ENCODE measurements at regions not wholly inside any gene's neighbourhood (a gene's known extent, or its start where the extent isn't known, plus 50 kb on each side); places are given as distances from the start of the nearest gene placed in this dataset.

GRCh38 chr2:2692599-2693389, 361.7 kb upstream of the MYT1L start:
- no peak for DNase-seq (ENCODE audit: low read depth)

DNA sequence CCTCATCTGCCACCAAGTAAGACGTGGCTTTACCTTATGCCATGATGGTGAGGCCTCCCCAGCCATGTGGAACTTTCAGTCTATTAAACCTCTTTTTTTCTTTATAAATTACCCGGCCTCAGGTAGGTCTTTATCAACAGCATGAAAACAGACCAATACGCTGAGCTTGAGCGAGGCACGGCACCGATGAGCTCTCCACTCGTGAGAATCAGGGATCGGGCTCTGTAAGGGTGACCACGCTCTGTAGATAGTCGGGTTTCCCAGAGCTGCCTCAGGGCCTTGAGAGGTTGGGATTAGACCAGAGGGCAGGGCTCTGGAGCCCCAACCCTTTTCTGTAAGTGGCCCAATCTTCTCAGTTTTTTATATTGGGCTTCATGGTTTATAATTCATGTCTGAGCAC, 360.3 kb upstream of the MYT1L start:
- no peak for DNase-seq (ENCODE audit: low read depth)

DNA sequence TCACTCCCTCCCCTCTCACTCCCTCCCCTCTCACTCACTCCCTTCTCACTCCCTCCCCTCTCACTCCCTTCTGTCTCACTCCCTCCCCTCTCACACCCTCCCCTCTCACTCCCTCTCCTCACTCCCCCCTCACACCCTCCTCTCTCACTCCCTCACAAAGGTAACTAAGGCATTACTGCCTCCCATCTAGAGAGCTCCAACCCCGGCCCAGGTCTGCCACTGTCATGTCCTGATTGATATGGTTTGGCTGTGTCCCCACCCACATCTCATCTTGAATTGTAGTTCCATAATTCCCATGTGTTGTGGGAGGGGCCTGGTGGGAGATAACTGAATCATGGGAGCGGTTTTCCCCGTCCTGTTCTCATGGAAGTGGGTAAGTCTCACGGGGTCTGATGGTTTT, 359.9 kb upstream of the MYT1L start:
- DNase-seq (ENCODE audit: low read depth), result no peak

DNA sequence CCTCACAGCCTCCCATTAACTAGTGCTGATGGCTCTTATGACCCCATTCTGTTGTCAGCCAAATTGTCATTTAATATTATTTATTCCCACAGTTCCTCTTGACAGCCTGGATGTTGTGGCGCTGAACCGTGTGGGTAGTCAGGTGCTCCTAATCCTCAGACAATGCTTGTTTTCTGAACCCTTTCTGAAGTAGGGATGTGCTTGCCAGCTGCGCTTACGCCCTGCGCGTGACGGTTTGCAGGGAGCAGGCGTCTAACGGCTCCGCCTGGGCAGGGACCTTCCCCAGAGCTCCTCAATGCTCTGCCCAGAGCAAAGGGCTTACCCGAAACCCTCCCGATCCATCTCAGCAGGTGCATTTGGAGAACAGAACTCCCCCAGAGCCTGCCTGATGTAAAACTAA, 358.2 kb upstream of the MYT1L start:
- no peak for DNase-seq (ENCODE audit: low read depth)

GRCh38 chr2:2688254-2688653, 357.2 kb upstream of the MYT1L start:
- no peak for DNase-seq (ENCODE audit: low read depth)

GRCh38 chr2:2687745-2688144, 356.7 kb upstream of the MYT1L start:
- DNase-seq (ENCODE audit: low read depth), result no peak

- no peak for DNase-seq (ENCODE audit: low read depth)
Measured at GRCh38 chr2:2686222-2686621, 355.1 kb upstream of the MYT1L start.

GRCh38 chr2:2683606-2684224, 352.6 kb upstream of the MYT1L start:
- no peak for DNase-seq (ENCODE audit: low read depth)

DNA sequence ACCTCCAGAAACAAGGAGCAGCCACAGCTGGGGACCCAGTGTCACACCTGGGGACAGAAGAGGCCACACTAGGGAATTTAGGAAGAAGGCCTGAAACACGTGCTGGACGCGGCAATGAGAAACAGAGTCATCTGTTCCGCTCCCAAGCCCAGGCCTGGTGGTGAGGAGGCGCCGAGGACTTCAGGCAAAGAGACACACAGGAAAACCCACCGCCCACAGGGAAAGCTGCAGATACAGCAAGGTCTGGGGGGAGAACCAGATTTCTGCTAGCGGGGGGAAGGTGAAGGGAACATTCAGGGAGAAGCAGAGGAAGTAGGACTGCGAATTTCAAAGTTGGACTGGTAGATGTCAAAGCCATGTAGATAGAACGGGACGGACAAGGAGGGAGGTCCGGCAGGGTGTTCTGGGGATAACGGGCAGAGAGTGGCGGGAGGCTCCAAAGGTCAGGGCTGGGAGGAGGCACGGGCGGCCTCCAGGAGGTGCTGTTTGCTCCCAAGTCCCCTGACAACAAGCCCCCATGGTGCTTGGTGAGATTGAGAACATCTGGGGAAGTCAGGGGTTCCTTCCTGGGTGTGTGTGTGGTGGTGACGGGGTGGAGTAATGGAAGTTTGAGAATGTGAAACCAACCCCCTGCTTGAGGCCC, 351.7 kb upstream of the MYT1L start:
- DNase-seq (ENCODE audit: low read depth), result no peak

DNA sequence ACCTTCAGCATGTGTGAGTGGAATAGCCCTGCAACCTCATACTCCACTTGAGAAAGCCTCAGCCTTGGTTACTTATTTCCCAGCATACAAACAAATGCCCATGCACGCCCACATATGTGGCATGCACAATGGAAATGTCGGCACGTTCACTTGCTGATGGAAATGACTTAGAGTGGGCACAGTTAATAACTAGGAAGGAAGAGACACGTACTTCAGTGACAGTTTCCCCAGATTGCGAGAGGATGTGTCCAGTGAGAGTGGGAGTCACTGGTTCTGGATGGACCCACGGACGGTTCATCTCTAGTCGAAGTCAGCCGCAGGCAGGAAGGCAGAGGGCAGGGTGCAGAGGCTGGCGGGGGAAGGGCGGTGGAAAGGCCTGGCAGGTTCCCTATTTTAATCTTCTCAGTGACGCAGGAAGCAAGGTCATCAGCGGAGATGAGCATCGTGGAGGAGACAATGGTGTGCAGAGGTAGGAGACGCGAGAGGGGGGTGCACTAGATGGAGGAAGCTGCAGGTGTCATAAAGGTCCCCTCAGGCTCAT, 350.7 kb upstream of the MYT1L start:
- no peak for DNase-seq (ENCODE audit: low read depth)

DNA sequence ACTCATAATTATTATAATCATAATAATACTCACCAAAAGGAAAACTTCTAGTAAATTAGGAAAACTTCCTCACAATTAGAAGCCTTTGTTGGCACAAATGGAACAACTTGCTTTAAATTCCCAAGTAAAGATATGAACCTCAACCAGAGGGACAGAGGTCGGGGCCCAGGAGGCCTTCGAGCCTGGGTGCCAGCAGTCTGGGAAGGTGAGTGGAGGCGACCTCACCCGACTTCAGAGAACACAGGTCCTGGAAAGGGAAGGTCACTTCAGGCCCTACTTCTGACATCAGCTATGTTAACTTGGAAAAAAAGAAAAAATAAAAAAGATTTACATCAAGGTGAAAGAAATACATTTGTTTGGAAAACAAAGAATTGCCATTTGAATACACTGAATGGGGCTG, 350.0 kb upstream of the MYT1L start:
- DNase-seq (ENCODE audit: low read depth), result no peak

- DNase-seq (ENCODE audit: low read depth), result no peak
Measured at GRCh38 chr2:2674831-2675230, 343.8 kb upstream of the MYT1L start.

- DNase-seq (ENCODE audit: low read depth), result no peak
Measured at GRCh38 chr2:2673406-2673805, 342.3 kb upstream of the MYT1L start.

- no peak for DNase-seq (ENCODE audit: low read depth)
Measured at GRCh38 chr2:2672249-2672648, 341.2 kb upstream of the MYT1L start.

- no peak for DNase-seq (ENCODE audit: low read depth)
Measured at GRCh38 chr2:2671826-2672225, 340.8 kb upstream of the MYT1L start.

DNA sequence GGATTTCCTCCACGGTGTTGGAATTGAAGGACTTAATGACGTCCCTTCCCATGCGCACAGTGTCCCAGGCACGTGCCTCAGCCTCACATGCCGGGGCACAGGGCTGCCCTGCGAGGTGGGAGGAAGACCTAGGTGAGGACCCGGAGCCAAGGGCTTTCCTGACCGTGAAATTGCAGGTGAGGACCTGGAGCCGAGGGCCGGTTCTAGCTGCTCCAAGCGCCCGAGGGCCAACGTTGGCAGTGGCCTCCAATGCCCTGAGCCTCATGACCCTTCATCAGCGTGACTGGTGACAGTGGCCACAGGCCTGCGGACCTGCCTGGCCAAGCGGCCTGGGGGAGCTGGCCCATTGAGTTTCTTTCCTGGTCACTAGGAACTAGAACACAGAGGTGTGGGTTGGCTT, 338.2 kb upstream of the MYT1L start:
- no peak for DNase-seq (ENCODE audit: low read depth)

DNA sequence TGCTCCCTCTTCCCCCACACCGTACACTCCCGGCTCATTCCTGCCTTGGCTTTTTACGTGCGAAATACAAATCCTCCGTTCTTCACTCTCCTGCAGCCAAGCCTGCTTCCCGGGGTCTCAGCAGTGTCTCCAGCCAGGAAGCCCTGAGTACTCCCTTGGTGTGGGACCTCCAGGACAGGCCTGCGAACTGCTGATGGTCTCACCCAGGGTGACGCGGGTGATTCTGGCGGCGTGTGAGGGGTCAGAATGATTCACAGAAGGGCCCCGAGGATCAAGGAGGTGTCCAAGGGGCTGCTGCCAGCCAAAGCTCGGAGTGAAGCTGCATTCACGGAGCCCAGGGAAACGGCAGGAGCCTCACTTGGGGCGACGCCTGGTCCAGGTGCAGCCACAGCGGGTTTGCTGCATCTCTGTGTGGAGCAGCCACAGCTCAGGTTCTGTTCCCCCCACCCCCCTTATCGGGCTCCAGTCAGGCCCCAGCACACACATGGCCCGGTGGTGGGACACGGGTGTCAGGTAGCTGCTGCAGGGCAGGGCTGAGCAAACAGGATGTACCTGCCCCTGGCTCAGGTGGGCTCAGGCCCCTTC, 337.7 kb upstream of the MYT1L start:
- no peak for DNase-seq (ENCODE audit: low read depth)

DNA sequence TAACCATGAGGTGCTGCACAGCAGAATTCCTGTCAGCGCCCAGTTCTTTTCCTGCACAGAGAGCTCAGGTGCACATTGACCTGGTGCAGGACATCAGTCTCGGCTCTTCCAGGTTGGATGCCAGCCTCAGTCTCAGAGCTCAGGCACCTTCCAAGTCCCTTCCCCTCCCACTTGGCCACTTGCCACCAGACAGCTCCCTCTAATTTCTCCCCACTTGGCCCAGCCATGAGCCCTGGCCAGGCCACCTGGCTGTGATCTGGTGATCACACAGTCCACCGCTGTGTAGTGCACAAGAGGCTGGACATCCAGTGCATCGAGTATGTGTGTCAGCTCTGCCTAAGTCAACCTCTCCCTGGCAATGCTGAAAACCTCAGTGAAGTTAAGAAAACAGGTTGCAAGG, 336.6 kb upstream of the MYT1L start:
- DNase-seq (ENCODE audit: low read depth), result no peak

DNA sequence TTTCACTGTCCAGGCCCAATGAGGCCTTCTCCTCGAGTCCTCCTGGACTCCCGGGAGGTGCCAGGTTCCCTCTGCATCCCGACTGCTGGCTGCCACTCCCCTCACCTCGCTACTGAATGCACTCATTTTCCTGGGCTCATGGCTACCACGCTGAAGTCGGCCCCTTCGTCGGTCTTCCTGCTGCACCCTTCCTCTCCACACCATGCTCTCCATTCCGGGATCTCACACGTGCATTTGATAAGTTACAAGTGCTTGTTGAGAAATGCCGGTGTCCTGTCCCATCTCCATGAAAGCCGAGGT, 334.7 kb upstream of the MYT1L start:
- DNase-seq (ENCODE audit: low read depth), result no peak

DNA sequence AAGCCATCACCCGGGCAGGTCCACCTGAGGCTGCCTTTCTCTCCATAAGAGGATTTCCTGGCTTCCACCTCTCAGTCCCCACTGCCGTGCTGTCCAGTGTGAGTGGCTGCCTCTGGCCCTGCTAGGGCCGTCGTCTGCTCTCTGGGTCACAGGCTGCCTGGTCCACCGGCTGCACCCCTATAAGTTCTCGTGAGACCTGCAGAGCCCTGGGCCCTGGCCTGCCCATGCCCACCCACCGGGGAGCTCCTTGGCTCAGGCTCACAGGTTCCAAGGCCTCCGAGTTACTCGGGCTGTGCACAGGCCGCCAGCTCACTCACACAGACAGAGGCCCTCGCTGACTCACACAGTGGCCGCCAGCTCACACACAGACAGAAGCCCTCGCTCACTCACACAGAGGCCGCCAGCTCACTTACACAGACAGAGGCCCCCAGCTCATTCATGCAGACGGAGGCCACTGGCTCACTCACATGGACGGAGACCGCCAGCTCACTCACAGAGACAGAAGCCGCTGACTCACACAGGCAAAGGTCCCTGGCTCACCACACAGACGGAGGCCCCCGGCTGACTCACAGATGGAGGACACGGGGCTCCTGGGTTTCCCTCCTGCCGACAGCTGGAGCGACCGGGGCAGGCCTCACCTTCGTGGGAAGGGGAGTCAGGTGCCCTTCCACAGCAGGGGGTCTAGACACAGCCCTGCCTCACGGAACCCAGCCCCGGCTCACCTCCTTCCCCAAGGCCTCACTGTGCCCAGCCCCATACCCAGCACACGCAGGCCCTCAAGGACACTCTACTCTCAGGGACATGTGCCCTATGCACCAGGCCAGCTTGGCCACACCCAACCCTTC, 334.1 kb upstream of the MYT1L start:
- no peak for DNase-seq (ENCODE audit: low read depth)

GRCh38 chr2:2663401-2664036, 332.4 kb upstream of the MYT1L start:
- no peak for DNase-seq (ENCODE audit: low read depth)
